ENCODE measurements at regions not wholly inside any gene's neighbourhood (a gene's known extent, or its start where the extent isn't known, plus 50 kb on each side); places are given as distances from the start of the nearest gene placed in this dataset.

DNA sequence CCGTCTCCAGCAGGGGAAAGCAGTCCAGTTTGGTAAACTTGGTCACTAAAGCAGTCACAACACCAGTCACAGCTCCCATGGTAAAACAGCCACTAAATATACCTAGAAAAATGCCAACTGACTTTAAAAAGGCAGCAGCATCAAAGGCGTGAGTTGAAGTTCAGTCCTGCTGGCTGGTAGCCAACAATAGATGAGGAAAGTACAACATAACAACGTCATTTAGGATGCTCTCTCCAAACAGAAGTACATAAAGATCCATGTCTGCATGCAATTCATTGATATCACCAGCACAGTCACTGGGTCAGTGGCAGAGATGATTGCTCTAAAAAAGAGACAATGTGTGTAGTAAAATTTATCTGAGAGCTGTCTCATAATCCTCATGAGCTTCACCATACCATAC, 59.3 kb upstream of the TMPO start:
- TF ChIP-seq RAD21 (conservative IDR thresholded peaks at IDR 0.05), result no peak
- no peak for TF ChIP-seq TAF1 (IDR thresholded peaks at IDR 0.05; ENCODE audit: low read depth)
- no peak for TF ChIP-seq CTCF (IDR thresholded peaks at IDR 0.05; ENCODE audit: poor library complexity, severe bottlenecking)
- TF ChIP-seq POLR2AphosphoS5 (IDR thresholded peaks at IDR 0.05), result no peak
- TF ChIP-seq SMC3 (conservative IDR thresholded peaks at IDR 0.05; ENCODE audit: poor library complexity), result no peak
- no peak for TF ChIP-seq EP300 (conservative IDR thresholded peaks at IDR 0.05; ENCODE audit: poor library complexity, severe bottlenecking)
- TF ChIP-seq MXI1 (conservative IDR thresholded peaks at IDR 0.05; ENCODE audit: poor library complexity, severe bottlenecking), result no peak
- no peak for TF ChIP-seq REST (IDR thresholded peaks at IDR 0.05; ENCODE audit: borderline replicate concordance)
- TF ChIP-seq EZH2 (IDR thresholded peaks at IDR 0.05; ENCODE audit: borderline replicate concordance, insufficient read depth, low read length, poor library complexity, severe bottlenecking), result no peak
- H3K9me3 ChIP-seq (ENCODE audit: low read length), result no peaks in the 10 kb centered on the region
- no peak overlapping the region for H3K4me2 ChIP-seq (ENCODE audit: low read length)
- no peaks in the 10 kb centered on the region for H3K79me2 ChIP-seq (replicated peaks; ENCODE audit: insufficient read depth, low read length)
- no peaks in the 10 kb centered on the region for H4K20me1 ChIP-seq (ENCODE audit: insufficient read depth)
- no peak overlapping the region for H3K27ac ChIP-seq (ENCODE audit: low read length)
- H3K4me3 ChIP-seq (ENCODE audit: low read length), result no peak overlapping the region
- H3K9ac ChIP-seq (ENCODE audit: low read length), result no peak overlapping the region
- no peaks in the 10 kb centered on the region for H3K36me3 ChIP-seq (ENCODE audit: insufficient read depth, low read length)
- no peaks in the 10 kb centered on the region for H3F3A ChIP-seq (ENCODE audit: insufficient read depth, low read length, poor library complexity, severe bottlenecking)
- no peaks in the 10 kb centered on the region for H3K9me2 ChIP-seq (ENCODE audit: insufficient read depth, low read length)
- no peak overlapping the region for H2AFZ ChIP-seq (ENCODE audit: low read depth, low read length)
- H3K27me3 ChIP-seq (ENCODE audit: insufficient read depth, low read depth, low read length), result no peaks in the 10 kb centered on the region

GRCh38 chr12:98456576-98457573, 58.5 kb upstream of the TMPO start:
- Histone ChIP-seq H3K4me3 (ENCODE audit: low read length) (no peak overlapping the region), H3K9ac (ENCODE audit: low read length) (no peak overlapping the region), H3F3A (ENCODE audit: insufficient read depth, low read length, poor library complexity, severe bottlenecking) (no peaks in the 10 kb centered on the region), H3K9me3 (ENCODE audit: low read length) (no peaks in the 10 kb centered on the region), H3K4me2 (ENCODE audit: low read length) (no peak overlapping the region), H3K9me2 (ENCODE audit: insufficient read depth, low read length) (no peaks in the 10 kb centered on the region), H3K79me2 (replicated peaks; ENCODE audit: insufficient read depth, low read length) (no peaks in the 10 kb centered on the region), H4K20me1 (ENCODE audit: insufficient read depth) (no peaks in the 10 kb centered on the region), H3K27me3 (ENCODE audit: insufficient read depth, low read depth, low read length) (no peaks in the 10 kb centered on the region), H3K27ac (ENCODE audit: low read length) (no peak overlapping the region), H2AFZ (ENCODE audit: low read depth, low read length) (no peak overlapping the region), H3K36me3 (ENCODE audit: insufficient read depth, low read length) (no peaks in the 10 kb centered on the region)
- no peak for TF ChIP-seq POLR2AphosphoS5 (IDR thresholded peaks at IDR 0.05)
- no peak for TF ChIP-seq EZH2 (IDR thresholded peaks at IDR 0.05; ENCODE audit: borderline replicate concordance, insufficient read depth, low read length, poor library complexity, severe bottlenecking)
- TF ChIP-seq TAF1 (IDR thresholded peaks at IDR 0.05; ENCODE audit: low read depth), result no peak
- TF ChIP-seq CTCF (IDR thresholded peaks at IDR 0.05; ENCODE audit: poor library complexity, severe bottlenecking), result no peak
- TF ChIP-seq REST (IDR thresholded peaks at IDR 0.05; ENCODE audit: borderline replicate concordance), result no peak
- no peak for TF ChIP-seq SMC3 (conservative IDR thresholded peaks at IDR 0.05; ENCODE audit: poor library complexity)
- TF ChIP-seq MXI1 (conservative IDR thresholded peaks at IDR 0.05; ENCODE audit: poor library complexity, severe bottlenecking), result no peak
- TF ChIP-seq RAD21 (conservative IDR thresholded peaks at IDR 0.05), result no peak
- no peak for TF ChIP-seq EP300 (conservative IDR thresholded peaks at IDR 0.05; ENCODE audit: poor library complexity, severe bottlenecking)

Measured in neural cell (in vitro differentiated cells).